ENCODE measurements at regions not wholly inside any gene's neighbourhood (a gene's known extent, or its start where the extent isn't known, plus 50 kb on each side); places are given as distances from the start of the nearest gene placed in this dataset.

DNA sequence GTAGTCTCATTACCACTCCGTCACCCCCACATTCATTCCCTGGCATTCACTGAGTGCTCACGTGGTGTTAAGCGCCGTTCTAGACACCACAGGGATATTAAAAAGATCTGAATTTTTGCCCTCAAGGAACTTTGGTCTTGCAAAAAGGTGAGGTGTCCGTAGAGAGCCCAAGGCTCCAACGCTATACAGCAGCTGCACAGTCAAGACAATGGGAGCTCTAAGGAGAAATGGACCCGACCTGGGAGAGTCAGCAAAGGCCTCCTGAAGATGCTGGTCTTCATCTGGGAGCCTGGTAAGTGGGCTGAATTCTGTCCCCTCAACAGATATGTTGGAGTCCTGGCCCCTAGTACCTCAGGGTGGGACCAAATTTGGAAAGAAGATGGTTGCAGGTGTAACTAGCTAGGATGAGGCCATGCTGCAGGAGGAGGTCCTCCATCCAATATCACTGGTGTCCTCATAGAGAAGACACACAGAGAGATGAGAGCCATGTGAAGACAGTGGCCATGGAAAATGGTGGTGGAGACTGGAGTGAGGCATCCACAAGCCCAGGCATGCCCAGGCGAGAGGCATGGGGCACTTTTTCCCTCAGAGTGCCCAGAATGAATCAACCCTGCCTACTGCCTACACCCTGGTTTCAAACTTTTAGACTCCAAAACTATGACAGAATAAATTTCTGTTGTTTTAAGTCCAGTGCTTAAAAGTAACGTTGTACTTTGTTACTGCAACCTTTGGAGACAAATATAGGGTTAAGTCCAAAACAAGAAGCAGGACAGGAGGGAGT, 247.3 kb downstream of the TTC32 start:
- DNase-seq (ENCODE audit: low read depth), result no peak
- TF ChIP-seq CTCF (conservative IDR thresholded peaks at IDR 0.05; ENCODE audit: low read depth, low read length), result no peak
- H3K4me3 ChIP-seq (ENCODE audit: low read depth, low read length), result no peak overlapping the region

GRCh38 chr2:19653509-19653908, 248.3 kb downstream of the TTC32 start:
- no peak overlapping the region for H3K4me3 ChIP-seq (ENCODE audit: low read depth, low read length)
- TF ChIP-seq CTCF (conservative IDR thresholded peaks at IDR 0.05; ENCODE audit: low read depth, low read length), result no peak
- DNase-seq (ENCODE audit: low read depth), result no peak

DNA sequence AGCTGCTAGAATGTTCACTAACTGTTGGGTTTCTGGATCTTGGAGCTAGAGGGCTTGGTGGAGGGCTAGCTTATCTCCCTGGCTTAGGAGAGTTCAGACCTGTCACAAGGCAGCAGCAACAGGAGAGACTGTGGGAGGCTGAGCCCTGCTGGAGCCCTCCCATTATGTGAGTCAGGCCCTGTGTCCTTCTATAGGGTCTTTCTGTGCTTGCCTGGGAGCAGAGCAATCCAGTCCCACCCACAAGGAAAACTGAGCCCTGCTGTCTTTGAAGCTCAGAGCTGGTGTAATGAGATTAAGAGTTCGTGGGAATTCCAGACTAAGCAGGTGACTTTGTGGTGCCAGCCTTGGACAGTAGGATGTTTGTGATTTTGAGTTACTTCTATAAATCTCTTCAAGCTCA, 249.0 kb downstream of the TTC32 start:
- H3K4me3 ChIP-seq (ENCODE audit: low read depth, low read length), result no peak overlapping the region
- TF ChIP-seq CTCF (conservative IDR thresholded peaks at IDR 0.05; ENCODE audit: low read depth, low read length), result no peak
- DNase-seq (ENCODE audit: low read depth), result peak; percentile 30

DNA sequence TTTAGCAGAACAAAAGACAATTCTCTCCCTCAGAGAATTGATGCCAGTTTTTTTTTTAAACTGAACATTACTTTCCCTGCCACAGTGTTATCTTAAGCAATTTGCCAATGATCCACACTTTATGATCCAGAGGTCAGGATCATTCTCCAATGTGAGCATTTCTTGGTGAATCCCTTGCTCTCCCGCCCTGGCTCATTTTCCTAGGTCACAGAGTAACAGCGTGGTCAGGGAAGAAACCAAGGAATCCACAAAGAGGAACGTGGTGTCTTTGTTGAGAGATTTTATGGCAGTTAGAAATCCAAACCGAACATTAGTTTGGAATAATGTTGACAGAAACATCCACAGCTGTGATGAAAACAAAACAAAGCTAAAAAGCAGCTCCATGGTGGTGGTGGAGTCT, 250.3 kb downstream of the TTC32 start:
- no peak overlapping the region for H3K4me3 ChIP-seq (ENCODE audit: low read depth, low read length)
- no peak for DNase-seq (ENCODE audit: low read depth)
- no peak for TF ChIP-seq CTCF (conservative IDR thresholded peaks at IDR 0.05; ENCODE audit: low read depth, low read length)

DNA sequence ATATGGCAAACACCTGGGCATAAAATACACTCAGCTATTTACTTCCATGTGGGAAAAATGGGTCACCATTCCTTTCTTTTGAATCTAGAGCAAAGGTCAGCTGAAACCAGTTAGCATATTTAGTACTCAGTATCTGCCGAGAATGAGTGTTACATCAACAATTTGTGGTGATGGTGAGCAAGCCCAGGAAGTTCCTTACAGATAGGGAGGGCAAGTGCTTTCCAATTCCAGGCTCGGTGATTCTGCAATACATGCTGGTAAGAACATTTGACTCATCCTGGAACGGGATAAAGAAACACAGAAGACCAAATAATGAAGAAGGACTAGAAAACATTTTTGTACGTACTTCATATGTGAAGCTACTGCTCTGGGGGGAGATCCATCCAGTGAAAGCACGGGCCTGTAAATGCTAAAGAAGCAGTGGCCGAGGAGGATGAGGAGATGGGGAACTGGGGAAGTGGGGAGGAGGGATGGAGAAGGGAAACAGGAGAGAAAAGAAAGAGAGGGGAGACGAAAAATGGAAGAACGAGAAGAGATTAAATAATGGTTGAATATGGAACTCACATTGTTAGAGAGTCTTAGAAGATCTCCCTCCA, 251.9 kb downstream of the TTC32 start:
- peak; percentile 99 for DNase-seq (ENCODE audit: low read depth)
- no peak for TF ChIP-seq CTCF (conservative IDR thresholded peaks at IDR 0.05; ENCODE audit: low read depth, low read length)
- H3K4me3 ChIP-seq (ENCODE audit: low read depth, low read length), result no peak overlapping the region

DNA sequence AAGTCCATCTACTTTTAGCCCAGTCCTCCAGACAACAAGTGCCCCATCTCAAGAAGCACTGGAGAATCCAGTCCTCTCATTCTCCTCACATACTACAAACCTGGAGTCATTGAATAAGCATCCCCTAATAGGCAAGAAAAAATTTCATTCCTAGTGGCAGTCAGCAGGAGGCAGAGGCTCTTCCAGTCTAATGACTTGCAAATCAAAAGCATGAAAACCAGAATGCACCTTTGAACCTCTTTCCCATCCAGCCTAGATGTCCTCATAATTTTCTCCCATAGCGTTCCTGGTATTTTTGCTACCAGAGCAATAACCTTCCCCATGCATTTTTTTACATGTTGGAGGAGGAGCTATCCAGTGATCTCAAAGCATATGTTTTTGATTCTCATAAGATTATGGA, 252.6 kb downstream of the TTC32 start:
- peak; percentile 39 for TF ChIP-seq CTCF (conservative IDR thresholded peaks at IDR 0.05; ENCODE audit: low read depth, low read length)
- DNase-seq (ENCODE audit: low read depth), result peak; percentile 70
- H3K4me3 ChIP-seq (ENCODE audit: low read depth, low read length), result no peak overlapping the region

GRCh38 chr2:19648583-19648982, 253.2 kb downstream of the TTC32 start:
- peak; percentile 81 for DNase-seq (ENCODE audit: low read depth)

More at GRCh38 chr2:19648583-19648982, 253.2 kb downstream of the TTC32 start:
- H3K4me3 ChIP-seq (ENCODE audit: low read depth, low read length), result no peak overlapping the region
- TF ChIP-seq CTCF (conservative IDR thresholded peaks at IDR 0.05; ENCODE audit: low read depth, low read length), result no peak

Data from choroid plexus epithelial cell (primary cell).